Forelimb muscle (tissue), 1 donor: ENCODE measurements at regions not wholly inside any gene's neighbourhood (a gene's known extent, or its start where the extent isn't known, plus 50 kb on each side); places are given as distances from the start of the nearest gene placed in this dataset.

ENCODE experiments used
- DNase-seq: peaks from one replicate; pipeline ENCODE4 v3.0.0-alpha.2; 2013; ENCODE audit warnings: low read depth

GRCh38 chr6:105850261-105851112 is 235.6 kb upstream of the PRDM1 start:
- DNase-seq: no peak

DNA sequence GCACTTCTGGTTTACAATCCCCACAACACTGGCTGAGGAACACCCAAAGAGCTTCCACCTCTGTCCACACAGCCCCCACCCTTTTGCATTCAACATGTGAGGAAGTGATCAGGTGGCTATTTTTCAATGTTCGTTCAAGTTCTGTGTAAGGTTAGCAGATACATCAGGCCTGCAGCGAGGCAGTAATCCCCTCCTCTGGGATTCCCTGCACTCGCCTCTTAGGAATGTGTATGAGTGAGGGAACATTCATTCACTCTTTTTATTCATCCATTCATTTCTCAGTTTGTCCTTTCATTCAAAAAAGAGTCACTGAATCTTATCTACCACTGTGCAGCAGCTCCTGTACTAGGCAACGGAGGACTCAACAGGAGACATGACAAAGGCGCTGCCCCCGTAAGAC is 236.4 kb upstream of the PRDM1 start:
- no peak for DNase-seq

GRCh38 chr6:105847433-105847832 is 238.7 kb upstream of the PRDM1 start:
- DNase-seq: no peak

- no peak for DNase-seq
Measured at GRCh38 chr6:105844275-105844883, 241.8 kb upstream of the PRDM1 start.

DNA sequence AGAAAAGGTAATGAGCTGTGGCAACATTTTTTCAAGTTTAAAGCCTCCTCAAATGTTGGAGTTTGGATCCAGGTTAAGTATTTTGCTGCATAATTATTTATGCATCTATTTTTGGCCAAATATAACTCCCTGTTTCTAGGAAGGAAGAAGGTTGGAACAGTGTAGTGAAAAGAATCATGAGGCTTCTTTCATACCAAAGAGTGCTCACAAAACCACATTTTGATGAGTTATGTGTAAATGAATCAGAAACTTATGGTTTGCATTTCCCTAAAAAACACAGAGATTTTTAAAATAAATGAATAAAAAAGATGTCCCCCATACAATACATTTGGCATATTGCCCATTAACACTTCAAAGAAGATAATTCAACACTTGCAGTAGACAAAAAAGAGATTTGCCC is 246.9 kb upstream of the PRDM1 start:
- DNase-seq: no peak

- DNase-seq: no peak
Measured at GRCh38 chr6:105838171-105838570, 248.0 kb upstream of the PRDM1 start.

DNA sequence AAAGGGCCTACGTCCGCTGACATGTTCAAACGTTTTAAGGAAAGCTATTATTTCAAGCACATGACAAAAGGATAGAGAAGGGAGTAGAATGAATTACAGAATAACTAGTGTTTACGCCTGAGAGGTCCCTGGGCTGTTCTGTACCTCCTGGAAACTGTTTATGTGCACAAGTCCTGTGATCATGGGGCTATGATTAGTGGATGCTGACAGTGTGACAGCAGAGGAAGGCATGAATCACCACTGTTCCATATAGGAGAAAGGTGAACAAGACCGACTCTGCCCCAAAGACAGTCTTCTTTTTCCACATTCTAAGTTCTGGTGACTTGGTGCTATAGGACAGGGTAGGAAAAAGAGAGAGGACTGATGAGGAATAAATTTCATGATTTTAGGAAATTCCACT is 249.2 kb upstream of the PRDM1 start:
- DNase-seq: no peak

DNA sequence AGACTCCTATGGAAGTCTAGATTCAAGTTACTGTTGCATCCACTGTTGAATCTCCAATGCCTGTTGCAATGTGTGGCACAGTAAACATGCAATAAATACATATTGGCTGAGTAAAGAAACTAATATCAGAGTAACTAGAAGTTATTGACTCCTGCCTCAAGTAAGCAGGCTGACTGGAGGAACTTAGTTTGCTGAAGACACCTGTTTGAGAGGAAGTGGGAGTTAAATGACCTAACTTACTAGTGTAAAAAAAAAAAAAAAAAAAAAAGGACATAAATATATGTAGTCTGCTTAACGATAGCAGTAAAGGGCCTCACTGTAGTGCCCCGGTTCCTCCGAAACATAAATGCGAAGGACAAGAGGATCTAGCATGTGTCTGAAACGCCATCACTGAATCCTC is 249.8 kb upstream of the PRDM1 start:
- no peak for DNase-seq

GRCh38 chr6:105835373-105835772 is 250.8 kb upstream of the PRDM1 start:
- no peak for DNase-seq

DNA sequence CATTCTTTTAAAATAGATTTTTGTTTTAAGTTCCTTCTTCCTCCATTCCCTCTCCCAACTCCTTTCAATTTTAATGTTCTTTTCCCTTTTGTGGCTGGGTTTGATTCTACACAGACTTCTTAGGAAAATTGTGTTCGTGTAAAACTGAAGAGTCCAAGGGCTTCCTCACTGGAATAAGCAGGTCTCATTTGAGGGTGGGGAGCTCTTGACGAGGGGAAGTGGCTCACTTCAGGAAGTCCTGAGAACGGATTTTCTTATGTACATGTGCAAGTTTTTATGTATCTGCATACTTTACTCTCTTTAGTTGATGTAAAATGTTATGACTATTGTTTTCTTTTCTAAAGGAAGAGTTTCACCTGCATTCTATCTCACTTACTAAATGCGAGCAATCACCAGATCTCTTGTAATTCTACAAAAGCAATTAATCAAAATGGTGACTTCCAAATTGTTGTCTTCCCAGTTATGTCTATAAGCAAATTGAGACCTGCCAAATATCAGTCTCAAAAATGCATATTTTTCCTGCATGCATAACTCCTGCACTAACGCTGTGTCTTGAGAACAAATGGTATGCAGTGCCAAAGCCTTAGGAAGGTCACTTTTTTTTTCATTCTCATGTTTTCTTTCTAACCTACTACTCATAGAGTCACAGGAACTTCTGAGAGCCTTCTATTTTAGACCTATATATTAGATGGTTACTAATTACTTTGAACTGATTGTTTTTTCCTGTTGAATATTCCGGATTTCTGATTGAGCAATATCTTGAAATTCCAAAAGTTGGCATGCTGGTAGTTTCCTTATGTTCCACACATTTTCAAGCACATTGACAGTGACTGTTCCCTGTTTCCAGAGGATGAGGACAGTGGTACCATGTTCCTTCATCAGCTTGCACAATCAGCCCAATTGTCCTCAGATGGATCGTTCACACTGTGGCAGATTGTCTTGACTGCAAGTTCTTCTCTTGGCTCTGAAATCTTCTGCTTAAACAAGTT is 251.9 kb upstream of the PRDM1 start:
- DNase-seq: no peak

DNA sequence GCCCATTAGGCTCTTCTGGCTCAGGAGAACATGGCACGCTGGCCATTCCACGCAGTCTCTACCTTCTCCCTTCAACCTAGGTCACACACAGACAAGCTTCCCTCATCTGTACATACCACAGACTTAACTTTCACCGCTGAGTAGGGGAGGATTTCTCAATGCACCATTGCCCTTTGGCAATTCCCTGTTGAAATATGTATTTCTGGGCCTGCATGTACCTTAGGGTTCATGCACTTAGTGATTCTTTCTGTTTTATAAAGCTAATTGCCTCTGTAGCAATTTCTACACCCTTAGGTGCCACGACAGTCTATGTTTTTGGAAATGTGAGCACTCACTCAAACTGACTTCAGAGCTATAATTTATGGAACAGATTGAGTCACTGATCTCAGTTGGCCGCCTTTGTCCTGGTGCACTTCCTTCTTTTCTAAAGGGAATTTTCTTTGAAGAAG is 253.8 kb upstream of the PRDM1 start:
- DNase-seq: no peak

DNA sequence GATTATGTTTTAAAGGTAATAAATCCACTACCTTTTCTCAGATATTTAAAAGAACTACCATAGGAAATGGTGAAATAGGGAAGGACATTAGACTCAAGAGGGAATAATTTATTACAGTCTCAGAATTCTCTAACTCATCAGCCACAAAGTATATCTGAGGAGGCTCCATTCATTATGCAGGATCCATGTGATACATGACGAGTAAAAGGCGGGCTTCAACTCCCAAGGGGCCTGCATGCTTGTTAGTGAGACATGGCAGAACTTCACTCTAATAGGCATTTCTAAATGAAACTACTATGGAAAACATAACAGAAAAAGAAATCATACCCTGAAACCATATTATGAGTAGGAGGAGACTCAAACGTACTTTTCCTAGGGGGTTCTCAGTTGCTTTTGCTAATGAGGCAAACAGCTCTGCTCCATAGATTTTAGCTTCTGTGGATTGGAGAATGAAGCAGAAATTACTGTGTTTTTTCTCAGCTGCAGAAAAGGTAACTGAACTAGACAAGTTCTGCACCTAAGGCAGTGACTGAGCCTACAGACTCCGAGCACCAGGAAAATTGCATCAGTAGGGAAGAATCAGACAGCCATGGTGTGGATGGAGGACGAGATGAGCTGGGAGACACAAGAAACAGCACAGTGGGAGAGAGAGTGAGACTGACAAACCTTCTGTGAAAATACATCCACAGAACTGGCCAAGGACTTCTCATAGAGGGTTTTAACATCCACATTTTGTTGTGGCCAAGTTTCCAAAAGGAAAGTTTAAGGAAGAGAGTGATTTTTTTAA is 254.6 kb upstream of the PRDM1 start:
- no peak for DNase-seq

DNA sequence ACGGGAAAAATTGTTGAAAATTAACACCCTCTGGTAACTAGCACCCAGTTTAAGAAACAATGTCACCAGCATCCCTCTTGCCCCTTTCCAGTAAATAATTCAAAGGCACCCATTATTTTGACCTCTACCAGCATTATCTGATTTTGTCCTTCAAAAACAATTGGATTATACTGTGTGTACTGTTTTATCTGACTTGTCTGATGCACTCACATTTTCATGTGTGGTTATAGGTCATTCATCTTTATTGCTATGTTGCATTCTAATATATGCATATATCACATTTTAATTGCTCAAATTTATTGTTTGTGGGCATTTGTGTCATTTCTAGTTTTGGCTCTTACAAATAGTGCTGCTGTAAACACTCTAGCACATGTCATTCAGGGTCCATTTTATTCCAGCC is 260.9 kb upstream of the PRDM1 start:
- no peak for DNase-seq

DNA sequence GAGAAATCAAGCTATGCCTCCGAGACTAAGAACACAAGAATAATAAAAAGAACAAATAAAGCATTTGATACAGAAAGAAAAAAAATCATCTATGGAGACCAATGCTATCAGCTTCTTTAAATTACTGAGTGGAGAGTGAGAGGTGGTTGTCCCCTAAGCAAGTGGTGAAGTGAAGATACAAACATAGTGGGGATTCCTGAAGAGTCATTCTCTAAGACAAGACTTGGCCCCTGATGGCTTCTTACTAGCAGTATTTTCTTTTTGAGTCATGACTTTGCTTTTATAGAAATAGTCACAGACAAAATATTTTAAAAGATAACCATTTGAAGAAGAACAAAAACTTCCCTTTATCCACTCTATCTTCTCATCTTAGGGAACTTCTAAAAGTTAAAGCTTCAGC is 261.4 kb upstream of the PRDM1 start:
- DNase-seq: no peak

GRCh38 chr6:105821777-105822176 is 264.4 kb upstream of the PRDM1 start:
- DNase-seq: no peak

DNA sequence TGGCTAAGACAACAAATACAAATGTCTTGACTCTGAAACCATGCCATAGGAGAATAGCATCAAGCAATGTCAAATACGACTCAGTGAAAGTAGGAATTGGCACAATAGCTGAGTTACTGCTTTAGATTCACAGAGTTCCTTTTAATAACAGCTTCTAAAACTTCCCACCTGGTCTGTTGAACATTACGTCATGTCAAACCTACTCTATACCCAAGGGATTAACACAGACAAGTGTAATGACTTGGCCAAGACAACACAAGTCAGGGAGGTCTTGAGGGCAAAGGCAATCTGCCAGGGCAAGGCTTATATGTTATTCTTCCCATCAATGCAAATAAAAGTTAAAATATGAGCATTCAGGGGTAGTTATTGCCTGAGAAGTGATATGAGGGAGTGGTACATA is 265.1 kb upstream of the PRDM1 start:
- DNase-seq: no peak

GRCh38 chr6:105819745-105820144 is 266.4 kb upstream of the PRDM1 start:
- DNase-seq: no peak

GRCh38 chr6:105818505-105818904 is 267.6 kb upstream of the PRDM1 start:
- no peak for DNase-seq

GRCh38 chr6:105817961-105818360 is 268.2 kb upstream of the PRDM1 start:
- no peak for DNase-seq

- DNase-seq: no peak
Measured at GRCh38 chr6:105817370-105817769, 268.8 kb upstream of the PRDM1 start.

DNA sequence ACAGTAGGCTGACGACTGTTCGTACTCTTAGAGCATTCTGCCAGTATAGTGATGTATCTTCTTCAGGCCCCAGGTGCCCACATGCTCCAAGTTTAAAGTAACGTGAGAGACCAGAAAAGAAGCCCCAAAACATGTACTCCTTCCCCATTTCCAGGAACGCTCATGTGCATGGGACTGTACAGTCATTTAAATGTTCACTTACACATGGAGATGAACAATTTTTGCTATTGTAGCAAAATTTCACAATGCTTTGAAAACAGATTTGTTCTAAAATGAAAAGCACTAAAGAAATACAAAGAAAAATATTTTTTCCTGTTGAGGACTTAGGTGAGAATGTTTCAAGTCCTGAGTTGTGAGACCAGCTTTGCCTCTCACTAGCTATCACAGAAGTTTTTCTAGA is 269.3 kb upstream of the PRDM1 start:
- DNase-seq: no peak
